G401.6 (cell line): ENCODE measurements at regions not wholly inside any gene's neighbourhood (a gene's known extent, or its start where the extent isn't known, plus 50 kb on each side); places are given as distances from the start of the nearest gene placed in this dataset.
"Not testable (repeated sequence)": the region's sequence is repeated elsewhere in the genome, so short reads cannot be mapped to it uniquely, and the experiment has no call there.

Source experiments
- FAIRE-seq: peaks from 2 replicates; lab custom pipeline; 2012; peaks lifted over from hg19 to GRCh38; lab: Jason Lieb, UNC

DNA sequence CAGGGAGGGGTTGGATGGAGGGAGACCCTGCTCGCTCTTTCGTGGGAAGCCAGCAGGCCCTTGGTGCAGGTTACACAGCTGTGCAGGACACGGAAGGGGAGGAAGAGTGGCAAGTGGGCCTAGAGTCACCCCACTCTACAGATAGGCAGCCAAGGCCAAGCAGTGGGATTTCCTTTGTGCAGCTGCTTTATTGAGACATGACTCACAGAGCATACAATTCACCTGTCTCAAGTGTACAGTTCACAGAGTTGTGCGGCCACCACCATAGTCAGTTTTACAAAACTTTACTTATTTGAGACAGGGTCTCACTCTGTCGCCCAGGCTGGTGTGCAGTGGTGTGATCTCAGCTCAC, 91.2 kb upstream of the CIBAR2 start:
- FAIRE-seq, result no peak

DNA sequence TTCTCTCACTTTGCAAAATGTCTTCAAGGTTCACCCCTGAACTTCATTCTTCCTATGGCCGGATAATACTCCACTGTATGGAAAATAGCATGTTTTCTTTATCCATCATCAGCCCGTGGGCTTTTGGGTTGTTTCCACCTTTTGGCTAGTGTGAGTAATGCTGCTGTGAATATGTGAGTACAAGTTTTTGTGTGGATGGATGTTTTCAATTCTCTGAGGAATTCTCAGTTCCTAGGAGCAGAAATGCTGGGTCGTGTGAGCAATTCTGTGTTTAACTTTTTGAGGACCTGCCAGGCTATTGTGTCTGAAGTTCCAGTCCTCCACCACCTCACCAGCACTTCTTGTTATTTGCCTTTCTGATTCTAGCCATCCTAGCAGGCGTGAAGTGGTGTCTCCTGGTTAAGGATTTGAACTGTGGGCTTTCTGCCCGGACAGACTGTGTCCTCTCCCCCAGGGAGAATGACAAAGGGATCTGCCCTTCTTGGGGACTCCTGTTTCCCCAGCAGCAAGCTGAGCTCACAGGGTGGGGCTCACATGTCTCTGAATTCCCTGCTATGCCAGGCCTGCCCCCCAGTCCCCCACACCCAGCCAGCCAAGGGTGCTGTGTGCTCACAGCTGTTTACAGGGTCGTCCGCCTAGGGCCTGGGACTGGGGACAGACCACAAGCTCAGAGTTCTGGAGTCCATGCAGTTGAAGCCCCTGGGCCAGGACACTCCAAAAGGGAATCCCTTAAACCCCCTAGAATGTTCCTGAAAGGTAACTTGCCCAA, 92.2 kb upstream of the CIBAR2 start:
- no peak for FAIRE-seq

DNA sequence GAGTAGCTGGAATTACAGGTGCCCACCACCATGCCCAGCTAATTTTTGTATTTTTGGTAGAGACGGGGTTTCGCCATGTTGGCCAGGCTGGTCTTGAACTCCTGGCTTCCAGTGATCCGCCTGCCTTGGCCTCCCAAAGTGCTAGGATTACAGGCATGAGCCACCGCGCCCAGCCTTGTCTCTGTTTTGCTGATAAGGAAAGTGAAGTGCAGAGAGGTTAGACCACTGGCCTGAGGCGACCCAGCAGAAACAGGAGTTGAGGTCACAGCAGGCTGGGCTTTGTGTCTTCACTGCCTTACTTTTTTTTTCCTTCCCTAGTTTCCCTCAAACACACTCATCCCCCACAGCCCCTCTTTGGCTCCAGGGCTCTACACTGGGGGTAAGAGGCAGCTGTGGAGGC, 93.0 kb upstream of the CIBAR2 start:
- FAIRE-seq, result not testable (repeated sequence)

DNA sequence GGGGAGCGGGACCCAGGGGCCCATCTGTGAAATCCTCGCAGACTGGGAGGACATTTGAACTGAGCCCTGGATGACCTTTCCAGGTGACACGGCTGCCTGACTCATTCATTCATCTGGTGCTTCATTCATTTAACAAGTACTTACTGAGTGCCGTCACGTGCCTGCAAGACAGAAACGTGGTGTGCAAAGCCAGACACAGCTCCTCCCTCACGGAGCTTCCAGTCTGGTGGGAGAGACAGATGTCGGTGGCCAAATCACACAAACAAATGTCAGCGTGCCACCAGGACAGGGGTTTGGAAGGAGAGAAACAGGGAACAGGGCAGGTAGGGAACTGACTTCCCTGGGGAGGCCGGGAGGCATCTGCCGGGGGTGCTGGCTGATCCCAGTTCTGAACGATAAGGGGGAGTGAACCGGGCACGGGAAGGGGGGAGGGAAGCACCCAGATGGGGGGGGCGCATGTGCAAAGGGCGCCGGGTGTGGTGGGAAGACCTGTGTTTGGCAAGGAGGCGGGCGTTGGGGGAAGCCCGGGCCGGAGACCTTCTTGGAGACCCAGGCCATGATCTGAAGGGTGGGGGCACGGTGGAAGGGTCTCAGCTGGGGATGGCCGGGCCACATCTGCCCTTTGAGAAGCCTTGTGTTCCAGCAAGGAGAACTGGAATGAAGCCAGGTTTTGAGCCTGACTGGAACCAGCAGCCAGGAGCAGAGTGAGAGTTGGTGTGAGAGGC, 93.6 kb upstream of the CIBAR2 start:
- no peak for FAIRE-seq

DNA sequence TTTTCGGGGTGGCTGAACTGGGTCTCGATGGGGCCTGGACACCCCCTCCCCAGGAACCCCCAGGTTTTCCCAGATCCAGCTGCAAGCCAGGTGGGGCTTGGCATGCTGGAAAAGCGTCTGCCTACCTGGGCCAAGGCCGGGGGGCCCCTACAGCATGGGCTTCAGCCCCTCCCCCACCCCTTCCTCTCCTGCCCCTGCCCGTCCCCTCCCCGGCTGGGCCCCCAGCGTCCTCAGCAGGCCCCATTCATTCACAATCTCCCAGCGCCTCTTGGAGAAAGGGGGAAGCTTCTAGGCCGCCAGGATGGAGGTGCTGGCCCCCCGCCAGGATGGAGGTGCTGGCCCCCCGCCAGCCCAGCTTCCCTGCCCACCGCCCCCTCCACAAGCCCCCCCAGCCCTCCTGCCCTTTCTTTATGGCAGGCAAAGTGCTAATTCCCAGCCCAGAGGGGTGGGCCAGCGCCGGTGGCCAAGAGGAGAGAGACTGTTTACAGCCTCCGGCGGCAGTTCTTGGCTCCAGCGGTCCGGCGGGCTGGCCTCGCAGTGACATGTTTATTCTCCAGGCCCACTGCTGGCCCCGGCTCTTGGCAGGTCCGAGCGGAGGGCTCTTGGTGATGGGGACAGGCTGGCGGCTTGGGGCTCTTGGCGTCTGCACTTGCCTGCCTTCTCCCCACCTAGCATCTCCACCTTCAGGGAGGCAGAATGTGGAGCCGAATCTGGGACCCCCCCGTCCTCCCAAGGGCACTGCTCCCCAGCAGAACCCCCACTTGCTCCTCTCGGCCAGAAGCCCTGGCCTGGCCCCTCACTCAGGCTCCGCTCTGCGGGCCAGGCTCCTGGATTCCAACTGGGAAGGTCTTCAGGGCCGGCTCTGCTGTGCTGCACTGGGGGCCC, 94.4 kb upstream of the CIBAR2 start:
- no peak for FAIRE-seq

DNA sequence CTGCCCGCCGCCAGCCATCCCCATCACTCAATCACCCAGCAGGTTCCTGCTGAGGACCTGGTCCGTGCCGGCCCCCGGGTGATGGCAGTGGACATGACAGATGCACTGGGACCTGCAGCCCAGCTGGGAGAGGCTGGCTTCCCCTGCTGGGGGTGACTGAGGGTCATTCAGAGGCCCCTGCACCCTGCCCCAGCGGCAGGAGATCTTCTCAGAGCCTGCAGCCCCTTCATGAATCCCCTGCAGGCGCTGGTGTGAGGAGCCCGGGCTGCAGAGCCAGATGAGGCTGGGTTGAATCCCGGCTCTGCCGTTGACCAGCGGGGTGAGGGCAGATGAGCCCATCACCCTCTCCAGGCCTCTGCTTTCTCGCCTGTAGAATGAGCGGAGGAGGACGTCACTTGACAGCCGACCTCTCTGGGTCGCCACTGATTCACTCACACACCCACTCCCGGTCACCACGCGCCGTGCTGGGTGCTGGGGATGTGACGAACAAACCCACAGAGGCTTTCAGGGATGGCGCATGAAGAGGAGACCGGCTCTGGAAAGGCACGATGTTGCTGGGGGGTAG, 95.2 kb upstream of the CIBAR2 start:
- FAIRE-seq, result no peak

DNA sequence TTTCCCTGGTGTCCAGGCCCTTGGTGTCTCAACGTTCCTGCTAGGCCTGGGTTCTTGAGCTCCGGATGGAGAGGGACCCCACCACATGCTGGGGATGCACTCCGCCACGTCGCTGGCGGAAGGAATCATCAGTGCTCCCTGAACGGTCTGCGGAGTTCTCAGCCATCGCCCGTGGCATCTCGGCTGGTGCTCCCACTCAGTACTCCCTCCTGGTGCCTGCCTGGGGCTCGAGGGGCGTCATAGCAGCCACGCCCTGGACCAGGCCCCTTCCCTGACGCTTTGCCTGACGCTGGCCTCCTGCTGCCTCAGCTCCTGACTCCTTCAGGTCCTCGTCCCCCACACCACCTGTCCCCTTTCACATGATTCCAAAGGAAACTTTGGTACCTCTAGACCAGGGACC, 95.9 kb upstream of the CIBAR2 start:
- FAIRE-seq, result no peak

DNA sequence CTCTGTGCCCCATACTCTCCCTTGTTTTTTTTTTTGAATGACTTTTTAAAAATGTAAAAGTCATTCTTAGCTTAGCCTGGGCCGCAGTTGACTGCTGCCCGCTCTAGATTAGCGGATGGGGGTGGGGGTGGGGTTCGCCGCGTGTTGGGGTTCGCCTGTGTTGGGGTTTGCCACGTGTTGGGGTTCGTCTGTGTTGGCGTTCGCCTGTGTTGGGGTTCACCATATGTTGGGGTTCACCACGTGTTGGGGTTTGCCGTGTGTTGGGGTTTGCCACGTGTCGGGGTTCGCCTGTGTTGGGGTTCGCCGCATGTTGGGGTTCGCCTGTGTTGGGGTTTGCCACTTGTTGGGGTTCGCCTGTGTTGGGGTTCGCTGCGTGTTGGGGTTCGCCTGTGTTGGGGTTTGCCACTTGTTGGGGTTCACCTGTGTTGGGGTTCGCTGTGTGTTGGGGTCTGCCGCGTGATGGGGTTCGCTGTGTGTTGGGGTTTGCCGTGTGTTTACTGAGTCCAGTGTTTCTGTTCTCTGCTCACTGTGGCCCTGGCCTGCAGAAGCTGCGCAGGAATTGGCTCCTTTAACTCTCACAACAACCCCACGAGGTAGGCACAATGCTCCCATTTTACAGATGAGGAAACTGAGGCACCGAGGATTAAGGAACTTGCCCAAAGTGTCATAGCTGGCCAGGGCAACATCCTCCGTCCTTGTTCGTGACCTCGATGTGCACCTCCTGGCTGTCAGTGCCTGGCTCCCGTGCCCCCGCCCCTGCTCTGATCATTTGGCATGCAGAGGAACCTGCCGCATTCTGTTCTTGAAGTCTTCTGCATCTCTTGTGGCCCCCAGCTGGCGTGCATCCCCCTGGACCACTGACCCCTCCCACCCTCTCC, 96.6 kb upstream of the CIBAR2 start:
- FAIRE-seq, result no peak

DNA sequence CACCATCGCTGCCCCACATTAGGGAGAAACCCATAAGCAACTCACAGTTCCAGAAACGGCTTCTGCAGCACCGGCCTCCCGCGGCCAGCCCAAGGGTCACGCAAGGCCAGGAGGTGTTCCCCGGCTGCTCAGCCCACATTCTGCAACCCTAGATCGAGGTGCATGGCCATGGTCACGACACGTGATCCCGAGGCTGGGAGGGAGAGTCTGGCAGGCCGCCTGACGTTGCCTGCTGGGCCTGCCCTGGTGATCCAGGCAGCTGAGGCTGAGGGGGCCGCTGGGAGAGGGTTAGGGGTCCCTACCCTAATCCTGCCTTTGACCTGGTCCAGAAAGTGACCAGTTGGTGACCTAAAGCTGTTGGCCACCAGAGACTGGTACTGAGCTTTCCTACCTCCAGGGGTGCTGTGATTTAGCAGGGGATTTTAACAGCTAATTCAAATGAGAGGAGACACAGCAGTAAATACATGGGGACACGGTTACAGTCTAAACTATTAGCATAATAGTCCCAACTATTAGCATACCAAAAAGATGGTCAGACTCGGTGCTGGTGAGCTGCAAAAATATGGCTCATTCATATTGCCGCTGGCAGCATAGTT, 97.4 kb upstream of the CIBAR2 start:
- no peak for FAIRE-seq

DNA sequence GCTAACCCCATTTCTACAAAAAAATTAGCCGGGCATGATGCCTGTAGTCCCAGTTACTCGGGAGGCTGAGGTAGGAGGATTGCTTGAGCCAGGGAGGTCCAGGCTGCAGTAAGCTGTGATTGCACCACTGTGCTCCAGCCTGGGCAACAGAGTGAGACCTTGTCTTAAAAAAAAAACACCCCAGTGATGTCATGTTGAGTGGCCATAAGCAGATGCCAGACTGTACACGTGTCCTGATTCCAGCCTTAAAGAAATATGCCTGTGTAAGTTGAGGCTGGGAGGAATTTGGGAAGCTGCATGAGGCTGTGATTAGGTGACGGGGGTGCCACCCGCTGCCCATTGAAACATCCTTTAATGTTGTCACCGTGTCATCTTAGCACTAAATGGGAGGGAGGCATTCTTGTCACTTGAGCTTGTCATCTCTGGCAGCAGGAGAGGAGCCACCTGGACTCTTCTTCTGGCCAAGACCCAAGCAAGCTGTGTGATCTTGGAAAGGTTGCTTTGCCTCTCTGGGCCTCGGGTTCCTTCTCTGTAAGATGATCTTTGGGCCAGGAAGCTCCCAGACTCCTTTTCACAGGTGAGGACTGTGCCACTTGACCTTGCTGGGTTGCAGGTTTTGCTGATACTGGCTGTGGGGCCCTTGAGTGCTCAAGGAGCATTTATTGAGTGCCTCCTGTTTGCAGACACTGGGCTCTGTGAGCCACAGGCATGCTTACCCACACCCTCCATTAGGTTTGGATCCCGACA, 98.3 kb upstream of the CIBAR2 start:
- no peak for FAIRE-seq

DNA sequence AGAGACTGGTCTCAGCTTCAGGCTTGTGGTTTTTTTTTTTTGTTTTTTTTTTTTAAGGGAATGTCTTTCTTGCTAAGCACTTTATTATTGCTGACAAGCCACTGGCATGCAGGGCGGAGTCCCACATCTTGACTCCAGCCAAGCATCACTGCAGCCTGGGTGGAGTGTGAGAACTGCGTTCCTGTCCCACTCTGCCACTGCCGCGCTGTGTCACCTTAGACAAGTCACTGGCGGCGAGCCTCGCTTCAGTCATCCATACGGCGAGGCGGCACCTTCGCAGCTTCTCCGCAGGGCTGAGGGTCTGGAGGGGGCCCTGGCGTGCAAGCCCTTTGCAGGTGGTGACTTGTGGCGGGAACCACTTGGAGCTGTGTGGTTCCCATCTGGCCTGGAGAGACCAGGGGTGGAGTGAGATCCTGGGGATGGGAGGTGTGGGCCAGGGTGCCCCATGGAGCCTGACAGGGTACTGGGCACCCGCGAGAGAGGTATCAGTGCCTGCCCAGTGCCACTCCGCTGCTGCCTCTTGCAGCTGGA, 99.1 kb upstream of the CIBAR2 start:
- no peak for FAIRE-seq

DNA sequence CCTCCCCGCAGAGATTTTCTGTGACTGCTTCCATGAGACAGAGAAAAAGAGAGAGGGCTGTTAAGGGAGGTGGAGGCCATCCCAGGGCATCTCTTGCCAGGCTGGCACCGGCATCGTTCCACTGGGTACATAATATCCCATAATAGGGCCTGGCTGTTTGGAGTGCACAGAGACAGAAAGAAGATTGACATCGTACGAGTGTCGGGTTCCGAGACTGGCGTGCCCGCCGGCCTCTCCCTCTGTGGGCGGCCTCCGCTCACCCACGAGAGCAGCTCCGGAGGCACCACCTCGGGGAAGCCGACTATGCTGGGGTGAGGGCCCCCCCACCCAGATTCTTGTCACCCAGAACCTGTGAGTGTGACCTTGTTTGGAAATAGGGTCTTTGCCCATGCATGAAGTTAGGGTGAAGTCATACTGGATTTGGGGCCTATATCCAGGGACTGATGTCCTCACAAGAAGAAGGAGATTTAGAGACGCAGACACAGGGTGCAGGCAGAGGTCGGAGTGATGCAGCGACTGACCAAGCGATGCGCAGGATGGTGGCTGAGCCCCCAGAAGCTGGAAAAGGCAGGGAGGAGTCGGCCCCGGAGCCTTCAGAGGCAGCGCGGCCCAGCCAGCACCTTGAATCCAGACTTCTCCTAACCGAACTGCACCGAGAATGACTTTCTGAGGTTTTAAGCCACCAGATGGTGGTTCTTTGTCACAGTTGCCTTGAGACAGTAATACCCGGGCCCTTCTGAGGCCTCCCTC, 101.8 kb upstream of the CIBAR2 start:
- no peak for FAIRE-seq

DNA sequence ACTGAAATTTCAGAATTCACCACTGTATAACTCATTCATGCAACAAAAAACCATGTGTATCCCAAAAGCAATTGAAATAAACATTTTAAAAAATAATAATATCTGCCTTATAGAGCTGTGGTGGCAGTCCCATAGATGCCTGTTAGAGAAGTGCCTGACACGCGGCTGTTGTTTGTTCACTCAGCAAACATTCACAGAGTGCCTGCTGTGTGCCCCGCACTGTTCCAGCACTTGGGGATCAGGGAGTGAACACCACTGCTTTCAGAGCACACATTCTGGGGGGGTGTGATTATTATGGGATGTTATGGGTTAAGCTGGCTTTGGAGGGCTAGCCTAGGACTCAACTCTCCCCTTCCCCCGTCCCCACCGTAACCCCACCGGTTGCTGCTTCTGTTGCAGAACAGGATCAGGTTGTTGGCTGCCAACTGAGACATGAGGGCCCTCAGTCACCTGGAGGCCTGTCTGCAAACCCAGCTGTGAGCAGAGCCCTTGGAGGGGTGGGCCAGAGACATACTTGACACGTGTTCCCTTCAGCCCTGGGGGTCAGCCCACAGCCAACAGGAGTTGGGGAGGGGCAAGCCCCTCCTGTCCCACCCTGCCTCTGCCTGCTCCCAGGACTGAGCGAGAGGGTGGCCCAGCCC, 103.3 kb upstream of the CIBAR2 start:
- FAIRE-seq, result no peak

DNA sequence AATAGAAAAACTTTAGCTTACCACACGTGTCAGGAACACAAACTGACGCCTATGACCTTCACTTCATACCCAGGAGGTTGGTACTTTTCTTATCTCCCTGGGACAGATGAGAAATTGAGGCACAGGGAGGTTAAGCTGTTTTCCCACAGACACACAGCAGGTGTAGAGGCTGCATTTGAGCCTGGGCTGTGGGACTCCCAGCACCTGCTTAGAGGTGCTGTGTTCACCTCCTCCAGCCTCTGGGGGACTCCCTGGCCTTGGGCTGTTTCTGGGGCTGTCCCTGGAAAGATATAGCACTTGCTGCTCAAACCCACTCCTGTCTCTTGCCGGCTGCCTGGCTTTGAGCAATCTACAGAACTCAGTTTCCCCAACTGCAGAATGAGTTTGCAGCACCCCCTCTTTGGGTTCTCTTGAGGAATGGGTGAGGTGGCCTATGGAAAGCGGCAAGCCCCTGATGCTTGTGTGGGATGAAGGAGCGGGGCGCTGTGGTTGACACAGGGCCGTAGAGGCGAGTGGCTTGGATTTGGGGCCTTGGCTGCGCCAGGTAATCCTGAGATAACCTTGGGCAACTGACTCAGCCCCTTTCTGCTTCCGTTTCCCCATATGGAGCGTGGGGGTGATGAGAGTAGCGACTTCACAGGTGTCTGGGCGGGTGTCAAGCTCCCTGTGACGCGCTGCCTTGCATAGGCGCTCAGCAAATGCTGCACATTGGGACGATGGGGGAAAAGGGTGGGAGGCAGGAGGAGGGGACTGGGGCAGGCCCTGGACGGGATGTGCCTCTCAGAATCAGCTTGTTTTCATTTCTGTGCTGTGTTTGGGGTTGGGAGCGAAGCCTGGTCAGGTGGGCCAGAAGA, 104.5 kb upstream of the CIBAR2 start:
- no peak for FAIRE-seq

DNA sequence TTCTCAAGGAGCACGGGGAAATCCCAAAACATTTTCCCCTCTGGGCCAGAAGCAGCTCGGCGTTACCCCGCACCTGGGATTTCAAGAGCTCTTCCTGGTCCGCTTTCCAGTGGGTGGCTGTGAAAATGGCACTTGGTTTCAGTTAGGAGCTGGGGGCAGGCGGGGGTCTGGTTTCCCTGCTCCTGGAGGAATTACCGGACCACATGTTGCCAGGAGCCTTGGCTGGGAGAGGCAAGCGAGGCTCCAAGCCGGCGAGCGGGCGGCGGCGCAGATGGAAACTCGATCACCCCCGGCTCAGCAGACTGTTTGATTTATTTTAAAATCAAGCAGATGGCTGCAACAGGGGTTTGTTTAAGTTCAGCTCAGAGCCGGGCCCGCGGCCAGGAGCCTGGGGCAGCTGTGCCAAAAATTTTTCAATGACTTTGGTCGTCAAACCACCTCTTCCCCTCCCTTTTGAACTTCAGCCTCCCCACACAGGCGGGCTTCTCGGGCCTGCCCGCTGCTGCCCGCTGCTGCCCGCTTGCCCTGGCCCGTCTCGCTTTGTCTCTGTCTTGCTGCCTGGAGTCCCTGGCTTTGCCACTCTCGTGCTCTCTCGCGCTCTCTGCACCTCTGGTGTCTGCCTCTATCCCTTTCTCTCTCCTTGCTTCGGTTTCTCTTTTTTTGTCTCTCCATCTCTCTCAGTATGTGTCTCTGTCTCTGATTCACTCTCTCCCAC, 108.0 kb upstream of the CIBAR2 start:
- FAIRE-seq, result no peak

DNA sequence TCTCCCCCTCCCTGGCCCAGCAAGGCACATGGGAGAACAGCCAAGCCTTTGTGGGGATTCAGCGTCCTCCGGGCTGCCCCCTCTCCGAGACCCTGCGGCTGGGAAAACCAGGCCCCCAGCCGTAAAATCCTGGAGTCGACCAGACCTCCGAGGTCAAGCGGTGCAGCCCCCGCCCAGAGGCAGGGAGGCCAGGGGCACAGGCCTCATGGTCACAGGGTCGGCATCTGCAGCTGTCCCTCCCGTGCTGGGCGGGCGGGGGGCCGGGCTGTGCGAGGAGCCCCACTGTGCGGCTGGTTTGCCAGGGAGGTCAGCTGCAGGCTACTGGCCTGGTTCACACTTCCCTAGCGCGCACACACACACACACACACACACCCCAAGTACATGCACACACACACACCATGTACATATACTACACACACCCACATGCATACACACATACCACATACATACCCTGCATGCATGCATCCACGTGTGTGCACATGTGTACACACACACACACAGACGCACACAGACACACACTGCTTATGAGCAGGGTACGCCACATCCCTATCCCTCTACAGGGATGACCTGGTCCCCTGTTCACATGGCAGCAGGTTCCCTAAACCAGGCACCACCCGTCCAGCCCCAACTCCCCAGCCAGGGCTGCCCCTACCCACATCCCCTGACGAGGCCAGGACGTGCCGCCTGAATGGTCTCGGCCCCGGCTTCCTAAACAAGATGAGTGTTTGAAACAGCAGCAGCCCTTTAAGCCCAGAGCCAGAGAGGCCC, 108.9 kb upstream of the CIBAR2 start:
- FAIRE-seq, result no peak

DNA sequence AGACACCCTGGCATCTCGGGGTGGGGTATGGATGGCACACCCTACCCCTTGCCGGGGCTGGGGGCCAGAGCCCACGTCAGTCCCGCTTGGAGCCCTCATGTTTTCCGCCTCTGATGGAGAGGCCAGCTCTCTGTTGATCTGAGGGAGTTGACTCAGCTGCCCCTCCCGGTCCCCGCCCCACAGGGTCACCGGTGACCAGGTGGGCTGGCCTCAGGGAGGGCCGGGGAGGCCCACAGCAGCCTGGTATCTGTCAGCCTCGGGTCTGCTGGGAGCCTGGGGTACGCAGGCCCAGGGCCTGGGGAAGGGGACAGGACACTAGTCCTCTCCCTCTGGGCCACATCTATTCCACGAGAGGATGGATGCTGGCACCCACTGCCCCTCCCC, 109.5 kb upstream of the CIBAR2 start:
- FAIRE-seq, result no peak
